ENCODE measurements at regions not wholly inside any gene's neighbourhood (a gene's known extent, or its start where the extent isn't known, plus 50 kb on each side); places are given as distances from the start of the nearest gene placed in this dataset.

DNA sequence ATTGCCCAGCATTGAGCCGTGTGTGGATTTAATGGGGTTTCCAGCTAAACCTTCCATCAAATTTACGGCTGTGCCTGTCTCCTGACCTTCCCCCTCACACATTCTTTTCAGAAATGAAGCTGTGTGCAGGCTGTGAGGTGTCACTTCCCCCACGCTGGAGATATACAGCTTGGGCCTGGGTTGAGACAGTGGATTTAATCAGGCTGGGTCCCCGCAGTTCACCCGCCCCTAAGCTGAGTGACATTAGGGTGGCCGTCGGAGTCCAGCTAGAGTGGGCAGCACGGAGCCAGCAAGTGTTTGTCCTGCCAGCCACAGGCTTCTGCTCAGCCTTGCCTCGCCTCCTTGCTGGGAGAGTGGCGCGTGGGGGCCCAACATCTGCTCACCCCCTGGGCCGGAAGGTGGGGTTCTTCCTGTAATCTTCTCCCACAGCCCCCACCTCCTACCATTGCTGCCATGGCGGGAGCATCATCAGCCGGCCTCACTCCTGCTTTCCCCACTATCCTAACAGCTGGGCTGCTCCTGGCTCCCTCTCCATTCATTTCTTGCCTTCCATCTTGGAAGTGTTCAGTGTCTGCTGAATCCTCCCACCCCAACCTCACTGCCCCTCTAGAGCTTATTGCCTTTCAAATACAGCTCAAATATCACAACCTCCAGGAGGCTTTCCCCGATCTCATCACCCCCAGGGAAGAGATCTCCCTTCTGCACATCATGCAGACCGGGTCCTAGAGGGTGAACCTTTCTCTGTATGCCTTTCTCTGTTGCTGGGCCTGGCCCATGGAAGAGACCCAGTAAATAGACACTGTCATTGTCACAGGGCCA is 149.0 kb downstream of the GLI2 start:
- DNase-seq: no peak

- DNase-seq: no peak
These were observed 149.7 kb downstream of the GLI2 start for GRCh38 chr2:120885321-120885720.

DNA sequence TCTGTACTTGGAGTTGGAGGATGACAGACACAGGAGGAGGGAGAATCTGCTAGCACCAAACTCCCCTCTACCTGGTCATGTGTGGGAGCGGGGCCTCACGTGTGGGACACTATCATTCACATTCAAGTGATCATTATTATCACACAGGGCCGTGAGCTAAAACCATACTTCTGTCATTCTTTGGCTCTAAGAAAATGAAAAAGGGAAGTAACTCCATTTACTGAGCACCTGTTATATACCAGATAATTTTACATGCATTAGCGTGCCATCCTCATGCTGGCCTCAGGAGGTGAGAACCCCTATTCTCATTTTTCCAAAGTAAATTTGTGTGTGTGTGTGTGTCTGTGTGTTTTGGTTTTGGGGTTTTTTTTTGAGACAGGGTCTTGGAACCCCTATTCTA is 150.1 kb downstream of the GLI2 start:
- no peak for DNase-seq

- no peak for DNase-seq
These were observed 151.1 kb downstream of the GLI2 start for GRCh38 chr2:120886534-120887319.

GRCh38 chr2:120887320-120887697 is 151.6 kb downstream of the GLI2 start:
- DNase-seq: no peak

GRCh38 chr2:120887741-120888231 is 152.1 kb downstream of the GLI2 start:
- no peak for DNase-seq

DNA sequence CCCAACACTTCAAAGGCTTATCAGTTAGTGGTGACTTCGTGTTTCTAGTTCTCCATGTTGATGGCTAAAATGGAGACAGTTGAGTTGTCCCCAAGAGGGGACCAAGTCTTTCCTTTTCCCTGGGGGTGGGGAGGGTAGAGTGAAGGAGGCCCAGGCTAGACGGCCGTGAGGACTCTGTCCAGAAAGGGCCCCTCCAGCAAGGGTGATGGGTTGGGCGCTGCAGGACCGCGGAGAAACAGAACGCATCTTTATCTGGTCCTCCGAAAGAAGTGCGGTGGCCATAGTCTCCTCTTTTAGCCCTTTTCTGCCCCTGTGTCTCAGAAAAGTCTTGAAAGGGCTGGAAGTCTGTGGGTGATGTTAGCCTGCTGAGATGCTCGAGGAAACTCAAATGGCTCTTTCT is 153.2 kb downstream of the GLI2 start:
- DNase-seq: no peak

DNA sequence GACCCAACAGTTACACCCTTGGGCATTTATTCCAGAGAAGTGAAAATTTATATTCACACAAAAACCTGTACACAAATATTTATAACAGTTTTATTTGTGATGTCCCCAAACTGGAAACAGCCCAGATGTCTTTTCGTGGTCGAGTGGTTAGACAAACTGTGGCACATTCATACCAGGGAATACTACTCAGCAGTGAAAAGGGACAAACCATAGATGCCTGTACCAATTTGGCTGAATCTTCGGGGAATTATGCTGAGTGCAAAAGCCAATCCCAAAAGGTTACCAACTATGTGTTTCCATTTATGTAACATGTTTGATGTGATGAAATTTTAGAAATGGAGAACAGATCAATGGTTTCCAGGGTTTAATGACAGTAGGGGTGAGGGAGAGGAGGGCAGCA is 154.3 kb downstream of the GLI2 start:
- no peak for DNase-seq

DNA sequence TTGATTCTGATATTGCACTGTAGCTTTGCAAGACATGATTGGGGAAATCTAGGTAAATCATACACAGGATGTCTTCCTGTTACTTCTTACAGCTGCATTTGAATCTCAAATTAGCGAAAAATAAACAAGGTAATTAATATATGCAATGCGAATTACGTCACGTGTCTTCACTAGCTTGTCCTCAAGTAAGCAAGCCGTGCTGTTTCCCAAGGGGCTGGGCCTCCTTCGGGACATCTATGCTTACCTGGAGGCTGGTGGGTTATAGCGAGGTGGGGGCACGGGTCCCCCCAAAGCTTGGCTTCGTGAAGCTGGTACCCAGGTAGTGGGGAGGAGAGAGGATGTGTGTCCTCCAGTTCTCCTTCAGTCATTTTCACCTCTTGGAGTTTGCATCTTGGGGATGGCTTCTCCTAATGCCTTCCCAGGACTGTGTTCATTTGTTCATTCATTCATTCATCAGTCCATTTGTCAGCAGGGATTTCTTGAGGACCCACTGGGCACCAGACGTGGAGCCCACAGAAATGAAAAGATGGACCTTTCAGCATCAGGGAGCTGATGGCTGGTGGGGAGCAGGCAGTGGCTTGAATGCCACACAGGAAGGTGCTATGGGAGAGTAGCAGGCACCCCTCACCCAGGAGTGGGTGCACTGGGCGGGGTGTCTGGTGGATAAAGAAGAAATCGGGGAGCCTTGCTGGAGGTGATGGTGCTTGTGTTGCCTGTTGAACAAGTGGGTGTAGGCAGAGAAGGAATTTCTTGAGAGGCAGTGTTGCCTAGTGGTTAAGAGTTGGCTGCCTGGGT is 155.1 kb downstream of the GLI2 start:
- DNase-seq: no peak

- no peak for DNase-seq
These were observed 156.8 kb downstream of the GLI2 start for GRCh38 chr2:120892271-120892966.

DNA sequence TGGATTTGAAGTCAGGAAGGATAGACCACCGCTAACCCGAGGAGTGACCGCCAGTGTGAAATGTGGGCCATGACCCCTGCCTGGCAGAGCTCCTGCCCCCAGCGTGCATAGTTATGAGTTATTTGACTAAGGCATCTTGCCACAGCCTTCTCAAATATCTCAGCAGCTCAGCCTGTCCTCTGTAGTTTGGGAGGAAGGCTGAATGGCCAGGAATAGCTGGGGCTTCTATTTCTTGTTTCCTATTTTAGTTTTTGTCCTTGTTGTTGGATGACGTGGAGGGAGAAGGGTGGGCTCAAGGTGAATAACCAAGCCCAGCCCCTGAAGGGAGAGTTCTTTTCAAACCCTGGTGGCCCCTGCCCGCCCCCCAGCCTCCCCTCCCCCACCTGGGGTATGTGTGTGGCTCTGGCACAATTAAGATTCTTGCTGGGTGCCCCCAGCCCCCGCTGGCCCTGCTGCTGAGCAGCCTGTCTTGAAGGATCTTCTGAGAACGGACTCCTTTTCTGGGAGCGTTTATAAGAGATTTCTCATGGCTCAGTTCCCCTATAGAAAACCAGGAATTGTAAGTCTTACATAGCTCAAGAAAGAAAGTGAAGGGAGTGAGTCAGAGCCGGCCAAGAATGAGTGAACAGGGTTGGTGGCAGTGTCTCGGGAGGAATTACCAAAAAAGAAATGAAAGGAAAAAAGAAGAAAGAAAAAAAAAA is 157.4 kb downstream of the GLI2 start:
- DNase-seq: no peak

GRCh38 chr2:120893811-120894584 is 158.3 kb downstream of the GLI2 start:
- DNase-seq: no peak

DNA sequence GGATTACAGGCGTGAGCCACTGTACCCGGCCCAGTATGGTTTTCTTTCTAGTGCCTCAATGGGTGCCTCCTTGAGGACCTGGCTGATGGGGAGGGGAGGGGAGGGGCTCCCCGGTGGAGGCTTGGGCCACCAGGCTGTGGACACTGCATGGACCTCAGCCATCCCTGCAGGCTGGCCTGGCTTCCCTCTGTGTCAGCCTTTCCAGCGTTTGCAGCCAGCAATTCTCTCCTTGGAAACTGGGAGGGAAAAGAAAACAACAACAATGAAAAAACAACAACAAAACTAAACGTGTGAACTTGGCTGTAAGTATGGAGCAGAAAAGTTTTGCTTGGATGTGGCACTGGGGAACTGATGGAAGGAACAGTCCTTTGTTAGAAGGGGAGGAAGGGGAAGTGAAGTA is 159.3 kb downstream of the GLI2 start:
- no peak for DNase-seq

- no peak for DNase-seq
These were observed 160.5 kb downstream of the GLI2 start for GRCh38 chr2:120896126-120896525.

DNA sequence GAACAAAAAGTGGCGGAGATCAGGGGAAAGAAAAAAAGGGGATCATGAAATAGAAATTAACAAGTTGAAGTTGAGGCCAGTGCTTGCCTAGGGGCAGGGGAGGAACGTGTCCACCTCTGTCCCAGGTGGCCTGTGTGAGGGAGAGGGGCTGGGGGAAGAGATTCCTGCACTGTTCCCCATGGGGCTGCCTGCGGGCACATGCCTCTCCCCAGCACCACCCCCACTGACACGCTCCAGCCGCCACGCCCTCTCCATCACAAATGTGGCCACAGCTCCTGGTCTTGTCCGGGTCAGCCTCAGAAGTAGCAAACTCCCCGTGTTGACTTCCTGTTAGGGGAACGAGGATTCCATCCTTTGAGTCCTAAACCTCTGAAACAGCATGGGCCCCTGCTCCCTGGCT is 161.2 kb downstream of the GLI2 start:
- no peak for DNase-seq

- no peak for DNase-seq
These were observed 161.7 kb downstream of the GLI2 start for GRCh38 chr2:120897399-120897798.

- DNase-seq: no peak
These were observed 162.8 kb downstream of the GLI2 start for GRCh38 chr2:120898496-120898895.

DNA sequence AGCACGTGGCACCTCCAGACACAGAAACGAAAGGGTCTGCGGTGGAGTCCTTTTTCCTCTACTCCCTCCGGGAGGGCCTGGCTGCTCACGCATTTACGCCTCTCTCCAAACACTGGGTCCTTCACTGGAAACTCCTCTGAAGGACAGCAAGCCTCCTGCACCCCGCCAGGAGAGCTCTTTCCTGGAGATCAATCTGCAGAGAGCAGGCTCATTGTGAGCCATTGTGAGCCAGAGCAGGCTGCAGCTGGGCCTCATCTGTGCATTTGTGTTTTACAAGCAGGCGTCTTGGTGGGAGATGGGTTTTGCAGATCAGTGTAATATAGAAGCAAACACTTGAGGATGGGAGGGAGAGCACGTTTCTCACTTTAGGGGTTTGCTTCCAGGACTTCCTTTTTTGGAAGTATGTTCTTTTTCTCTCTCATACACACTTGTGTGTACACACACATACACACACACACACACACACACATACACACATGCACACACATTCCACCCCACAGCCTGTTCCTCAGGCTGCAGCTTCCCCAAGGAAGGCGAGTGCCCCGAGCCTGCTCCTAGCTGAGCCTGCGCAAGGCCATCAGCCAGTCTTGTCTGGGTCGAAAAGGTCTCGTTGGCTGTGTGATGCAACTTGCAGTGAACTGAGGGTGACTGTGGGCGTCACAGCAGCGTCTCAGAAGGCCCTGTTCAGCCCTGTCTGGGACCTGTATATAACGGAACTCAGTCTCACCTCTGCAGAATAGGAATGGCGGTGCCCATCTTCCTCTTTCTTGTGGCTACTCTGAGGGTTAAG is 163.5 kb downstream of the GLI2 start:
- no peak for DNase-seq

GRCh38 chr2:120899771-120900170 is 164.1 kb downstream of the GLI2 start:
- DNase-seq: no peak

GRCh38 chr2:120901201-120901600 is 165.5 kb downstream of the GLI2 start:
- no peak for DNase-seq

Measured in activated CD4-positive, CD25-positive, alpha-beta regulatory T cell treated with anti-CD3 and anti-CD28 coated beads, Interleukin-2, amount 50 U/mL, for 72 hours (primary cell).